Testis (tissue), 2 donors: ENCODE measurements at regions not wholly inside any gene's neighbourhood (a gene's known extent, or its start where the extent isn't known, plus 50 kb on each side); places are given as distances from the start of the nearest gene placed in this dataset.

Source experiments
- POLR2A ChIP-seq: fragments of 450-650 bp; IDR thresholded peaks from one replicate; pipeline ENCODE4 v1.6.1; 2017; ENCODE audit warnings: antibody characterized with exemption, mild to moderate bottlenecking, moderate library complexity
- TF ChIP-seq, protein P1 (sequence below), 3 experiments: fragments of 450-650 bp in 2 of 3; fragments of 200-600 bp in 1 of 3; sonication (generic) in 1 of 3; IDR thresholded peaks; one replicate each; pipeline ENCODE4 v1.5.1; 2016 to 2019; ENCODE audit warnings: antibody characterized with exemption in 3 of 3, mild to moderate bottlenecking in 2 of 3, moderate library complexity in 1 of 3

GRCh38 chr2:355773-356172 is 67.9 kb upstream of the ALKAL2 start:
- TF ChIP-seq, protein P1, sequence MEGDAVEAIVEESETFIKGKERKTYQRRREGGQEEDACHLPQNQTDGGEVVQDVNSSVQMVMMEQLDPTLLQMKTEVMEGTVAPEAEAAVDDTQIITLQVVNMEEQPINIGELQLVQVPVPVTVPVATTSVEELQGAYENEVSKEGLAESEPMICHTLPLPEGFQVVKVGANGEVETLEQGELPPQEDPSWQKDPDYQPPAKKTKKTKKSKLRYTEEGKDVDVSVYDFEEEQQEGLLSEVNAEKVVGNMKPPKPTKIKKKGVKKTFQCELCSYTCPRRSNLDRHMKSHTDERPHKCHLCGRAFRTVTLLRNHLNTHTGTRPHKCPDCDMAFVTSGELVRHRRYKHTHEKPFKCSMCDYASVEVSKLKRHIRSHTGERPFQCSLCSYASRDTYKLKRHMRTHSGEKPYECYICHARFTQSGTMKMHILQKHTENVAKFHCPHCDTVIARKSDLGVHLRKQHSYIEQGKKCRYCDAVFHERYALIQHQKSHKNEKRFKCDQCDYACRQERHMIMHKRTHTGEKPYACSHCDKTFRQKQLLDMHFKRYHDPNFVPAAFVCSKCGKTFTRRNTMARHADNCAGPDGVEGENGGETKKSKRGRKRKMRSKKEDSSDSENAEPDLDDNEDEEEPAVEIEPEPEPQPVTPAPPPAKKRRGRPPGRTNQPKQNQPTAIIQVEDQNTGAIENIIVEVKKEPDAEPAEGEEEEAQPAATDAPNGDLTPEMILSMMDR (IDR thresholded peaks at IDR 0.05): no peak
- TF ChIP-seq POLR2A: no peak
